Stomach (tissue), 8 donors: ENCODE measurements at regions not wholly inside any gene's neighbourhood (a gene's known extent, or its start where the extent isn't known, plus 50 kb on each side); places are given as distances from the start of the nearest gene placed in this dataset.

Source experiments
- DNase-seq, 2 donors: peaks; one replicate each; pipeline versions ENCODE4 v3.0.0 to v3.0.0-alpha.2; 2013 to 2019
- H3K27ac ChIP-seq, 5 donors: fragments of 200-600 bp in 4 of 5; sonication (generic) in 4 of 5; one replicate each; pipeline ENCODE4 v1.5.1; 2013 to 2019; ENCODE audit warnings: mild to moderate bottlenecking in 1 of 5, moderate library complexity in 1 of 5
- H3K27me3 ChIP-seq, 3 donors: fragments of 200-600 bp; sonication (generic); one replicate each; pipeline ENCODE4 v1.5.1; 2017 to 2019; ENCODE audit warnings: mixed run types in 1 of 3
- H3K36me3 ChIP-seq, 4 donors: fragments of 200-600 bp; sonication (generic); 1 replicate in 3 of 4; 2 replicates in 1 of 4; pipeline ENCODE4 v1.5.1; 2016 to 2019
- H3K4me1 ChIP-seq, 4 donors: fragments of 200-600 bp; sonication (generic); one replicate each; pipeline ENCODE4 v1.5.1; 2016 to 2019
- H3K4me3 ChIP-seq, 4 donors: fragments of 200-600 bp; sonication (generic) in 3 of 4; one replicate each; pipeline ENCODE4 v1.5.1; 2016 to 2019; ENCODE audit warnings: mild to moderate bottlenecking in 1 of 4
- H3K9me3 ChIP-seq, 4 donors: fragments of 200-600 bp; sonication (generic); one replicate each; pipeline ENCODE4 v1.5.1; 2016 to 2019
- EP300 ChIP-seq: sonication (generic); formaldehyde crosslinking; IDR thresholded peaks from one replicate; pipeline ENCODE4 v1.6.1; 2017; ENCODE audit warnings: antibody characterized with exemption
- POLR2A ChIP-seq, 4 donors: fragments of 450-650 bp; IDR thresholded peaks; one replicate each; pipeline ENCODE4 v1.6.1; 2016; ENCODE audit warnings: antibody characterized with exemption in 4 of 4, control low read depth in 2 of 4, mild to moderate bottlenecking in 1 of 4, moderate library complexity in 1 of 4
- POLR2AphosphoS5 ChIP-seq, 3 donors: sonication (generic); formaldehyde crosslinking; IDR thresholded peaks; one replicate each; pipeline ENCODE4 v1.6.1; 2016; ENCODE audit warnings: antibody characterized with exemption in 3 of 3
- WGBS, 5 donors: extraction: QIAGEN DNeasy Blood & Tissue Kit in 3 of 5; methylation state at CpG; one replicate each; pipeline versions ENCODE4 v1.1.5 to v1.1.7; 2013 to 2018; 5-methylcytosine and 5-hydroxymethylcytosine counted together
- intact Hi-C: fragments of 100-400 bp; cut with DNase I; formaldehyde crosslinking; loops from one replicate; pipeline ENCODE4 v1.15.1; 2023; ENCODE audit warnings: low total_unique reads
- TF ChIP-seq, protein P1 (sequence below), 7 experiments: fragments of 450-650 bp in 4 of 7; fragments of 200-600 bp in 3 of 7; sonication (generic) in 3 of 7; IDR thresholded peaks; one replicate each; pipeline ENCODE4 v1.5.1; 2016 to 2019; ENCODE audit warnings: antibody characterized with exemption in 7 of 7, control low read depth in 2 of 7, mild to moderate bottlenecking in 1 of 7
- donor health status: healthy with polysubstance abuse.
- donor health status: Bipolar disorder and iron deficiency.
- donor health status: healthy.

DNA sequence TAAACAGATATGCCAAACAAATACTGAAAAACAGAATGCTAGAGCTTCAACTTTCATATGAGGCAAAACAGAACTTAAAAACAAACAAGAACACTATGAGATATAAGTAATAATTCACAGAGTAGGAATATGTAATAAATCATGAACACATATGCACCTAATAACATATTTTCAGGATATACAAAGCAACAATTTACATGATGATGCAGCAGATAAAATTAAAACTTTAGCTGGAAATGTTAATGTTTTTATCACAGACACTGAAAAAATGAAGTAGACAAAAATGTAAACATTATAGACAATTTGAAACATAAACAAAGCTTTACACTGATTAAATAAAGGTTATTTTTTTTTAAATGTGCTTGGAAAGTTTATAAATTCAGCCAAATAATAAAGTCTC is 443.1 kb upstream of the NFIA start:
- H3K36me3 ChIP-seq = no peaks in the 10 kb centered on the region
- intact Hi-C loops = no loop called here
- no peak overlapping the region for H3K4me3 ChIP-seq
- no peaks in the 10 kb centered on the region for H3K9me3 ChIP-seq
- no peak for DNase-seq
- TF ChIP-seq POLR2AphosphoS5 (IDR thresholded peaks at IDR 0.05) = no peak
- no peak for TF ChIP-seq EP300
- no peak for TF ChIP-seq POLR2A (IDR thresholded peaks at IDR 0.05)
- TF ChIP-seq, protein P1, sequence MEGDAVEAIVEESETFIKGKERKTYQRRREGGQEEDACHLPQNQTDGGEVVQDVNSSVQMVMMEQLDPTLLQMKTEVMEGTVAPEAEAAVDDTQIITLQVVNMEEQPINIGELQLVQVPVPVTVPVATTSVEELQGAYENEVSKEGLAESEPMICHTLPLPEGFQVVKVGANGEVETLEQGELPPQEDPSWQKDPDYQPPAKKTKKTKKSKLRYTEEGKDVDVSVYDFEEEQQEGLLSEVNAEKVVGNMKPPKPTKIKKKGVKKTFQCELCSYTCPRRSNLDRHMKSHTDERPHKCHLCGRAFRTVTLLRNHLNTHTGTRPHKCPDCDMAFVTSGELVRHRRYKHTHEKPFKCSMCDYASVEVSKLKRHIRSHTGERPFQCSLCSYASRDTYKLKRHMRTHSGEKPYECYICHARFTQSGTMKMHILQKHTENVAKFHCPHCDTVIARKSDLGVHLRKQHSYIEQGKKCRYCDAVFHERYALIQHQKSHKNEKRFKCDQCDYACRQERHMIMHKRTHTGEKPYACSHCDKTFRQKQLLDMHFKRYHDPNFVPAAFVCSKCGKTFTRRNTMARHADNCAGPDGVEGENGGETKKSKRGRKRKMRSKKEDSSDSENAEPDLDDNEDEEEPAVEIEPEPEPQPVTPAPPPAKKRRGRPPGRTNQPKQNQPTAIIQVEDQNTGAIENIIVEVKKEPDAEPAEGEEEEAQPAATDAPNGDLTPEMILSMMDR (IDR thresholded peaks at IDR 0.05) = no peak
- H3K27ac ChIP-seq = no peak overlapping the region
- H3K27me3 ChIP-seq = no peaks in the 10 kb centered on the region
- H3K4me1 ChIP-seq = no peaks in the 10 kb centered on the region

DNA sequence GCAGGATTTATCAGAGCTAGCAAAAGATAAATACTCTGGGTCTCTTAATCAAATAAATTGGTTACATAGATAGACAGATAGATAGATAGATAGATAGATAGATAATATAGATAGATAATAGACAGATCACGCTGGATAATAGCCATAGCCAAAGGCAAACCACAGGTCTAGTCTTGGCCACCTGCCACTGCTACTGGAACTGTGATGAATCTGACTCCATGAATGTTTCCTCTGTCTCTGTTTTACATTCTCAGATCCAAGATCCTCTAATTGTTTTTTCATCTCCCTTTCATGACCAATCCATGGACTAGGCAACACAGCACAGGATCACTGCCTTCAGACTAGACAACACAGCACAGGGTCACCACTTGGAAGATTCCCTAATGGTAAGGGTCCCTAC is 444.7 kb upstream of the NFIA start:
- Histone ChIP-seq H3K4me1 (no peaks in the 10 kb centered on the region), H3K36me3 (no peaks in the 10 kb centered on the region), H3K27ac (no peak overlapping the region), H3K9me3 (no peaks in the 10 kb centered on the region), H3K27me3 (no peaks in the 10 kb centered on the region), H3K4me3 (no peak overlapping the region)
- TF ChIP-seq POLR2AphosphoS5 (IDR thresholded peaks at IDR 0.05) (no peak), POLR2A (IDR thresholded peaks at IDR 0.05) (no peak), EP300 (no peak)
- TF ChIP-seq, protein P1 (IDR thresholded peaks at IDR 0.05) = no peak
- no peak for DNase-seq
- 41 to 78% (median 59%) methylated on average over 1 of the region's 1 CpG for WGBS, 5 donors
- intact Hi-C loops = no loop called here

DNA sequence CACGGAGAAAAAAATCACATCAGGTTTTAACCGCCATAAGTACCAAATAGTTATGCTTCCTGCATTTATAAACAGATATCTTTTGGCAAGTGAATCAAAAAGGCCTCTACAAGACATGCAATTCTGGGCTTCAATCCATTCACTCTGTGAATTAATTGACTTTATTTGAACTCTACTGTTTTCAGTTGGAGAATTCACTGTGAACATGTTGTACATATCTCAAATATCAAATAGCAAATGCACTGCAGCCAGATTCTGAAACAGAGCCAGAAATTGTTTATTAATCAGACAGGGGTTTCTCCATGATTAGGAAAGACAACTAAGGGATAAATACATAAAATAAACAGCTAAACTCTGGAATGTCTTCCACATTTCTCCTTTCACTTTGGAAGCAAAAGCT is 445.4 kb upstream of the NFIA start:
- TF ChIP-seq EP300 = no peak
- TF ChIP-seq POLR2A (IDR thresholded peaks at IDR 0.05) = no peak
- TF ChIP-seq, protein P1 (IDR thresholded peaks at IDR 0.05) = no peak
- no peak for TF ChIP-seq POLR2AphosphoS5 (IDR thresholded peaks at IDR 0.05)
- WGBS, 5 donors = 49 to 73% (median 53%) methylated on average over 2 of the region's 2 CpGs
- H3K4me3 ChIP-seq = no peak overlapping the region
- H3K27me3 ChIP-seq = no peaks in the 10 kb centered on the region
- no peak overlapping the region for H3K27ac ChIP-seq
- intact Hi-C loops = no loop called here
- DNase-seq = peak in 1 of 2 donors; percentile 43
- H3K9me3 ChIP-seq = no peaks in the 10 kb centered on the region
- H3K4me1 ChIP-seq = no peaks in the 10 kb centered on the region
- no peaks in the 10 kb centered on the region for H3K36me3 ChIP-seq

DNA sequence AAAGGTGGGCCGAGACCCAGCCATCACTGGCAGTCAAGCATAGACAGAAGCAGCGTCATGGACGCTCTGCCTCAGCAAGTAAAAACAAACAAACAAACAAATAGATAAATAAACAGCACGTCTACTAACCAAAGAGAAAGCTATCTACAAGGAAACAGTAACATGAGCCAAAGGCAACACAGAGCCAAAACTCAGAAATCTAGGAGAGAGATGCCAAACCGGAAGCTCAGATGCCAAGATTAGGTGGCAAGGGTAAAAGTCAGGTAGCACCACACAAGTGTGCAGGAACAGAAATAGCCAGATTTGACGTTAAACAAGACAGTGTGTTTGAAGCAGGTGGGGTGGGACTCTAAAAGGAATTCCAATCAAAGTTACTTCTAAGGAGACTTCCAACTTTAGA is 448.3 kb upstream of the NFIA start:
- H3K36me3 ChIP-seq = no peaks in the 10 kb centered on the region
- intact Hi-C loops = no loop called here
- no peaks in the 10 kb centered on the region for H3K9me3 ChIP-seq
- no peak overlapping the region for H3K4me3 ChIP-seq
- no peaks in the 10 kb centered on the region for H3K4me1 ChIP-seq
- 28 to 44% (median 33%) methylated on average over 6 of the region's 6 CpGs for WGBS, 5 donors
- H3K27me3 ChIP-seq = no peaks in the 10 kb centered on the region
- DNase-seq = no peak
- no peak overlapping the region for H3K27ac ChIP-seq
- no peak for TF ChIP-seq POLR2AphosphoS5 (IDR thresholded peaks at IDR 0.05)
- TF ChIP-seq, protein P1 (IDR thresholded peaks at IDR 0.05) = no peak
- no peak for TF ChIP-seq EP300
- TF ChIP-seq POLR2A (IDR thresholded peaks at IDR 0.05) = no peak
